Left hindlimb (tissue), 1 donor: ENCODE measurements at regions not wholly inside any gene's neighbourhood (a gene's known extent, or its start where the extent isn't known, plus 50 kb on each side); places are given as distances from the start of the nearest gene placed in this dataset.
"Not testable (repeated sequence)": the region's sequence is repeated elsewhere in the genome, so short reads cannot be mapped to it uniquely, and the experiment has no call there.

Experiments
- DNase-seq: peaks from one replicate; pipeline ENCODE4 v3.0.0-alpha.2; 2018

- no peak for DNase-seq
Observed at GRCh38 chr2:17355608-17356329, 162.5 kb downstream of the RAD51AP2 start.

- DNase-seq, result no peak
Observed at GRCh38 chr2:17353263-17353662, 165.0 kb downstream of the RAD51AP2 start.

- DNase-seq, result not testable (repeated sequence)
Observed at GRCh38 chr2:17342692-17343091, 175.5 kb downstream of the RAD51AP2 start.

GRCh38 chr2:17337507-17337906 is 180.7 kb downstream of the RAD51AP2 start:
- DNase-seq, result no peak

GRCh38 chr2:17336458-17336857 is 181.8 kb downstream of the RAD51AP2 start:
- no peak for DNase-seq

GRCh38 chr2:17334300-17334699 is 183.9 kb downstream of the RAD51AP2 start:
- no peak for DNase-seq

GRCh38 chr2:17331636-17332035 is 186.6 kb downstream of the RAD51AP2 start:
- DNase-seq, result no peak

GRCh38 chr2:17328161-17328560 is 190.1 kb downstream of the RAD51AP2 start:
- no peak for DNase-seq

- DNase-seq, result no peak
Observed at GRCh38 chr2:17327649-17328048, 190.6 kb downstream of the RAD51AP2 start.

- DNase-seq, result no peak
Observed at GRCh38 chr2:17326717-17327116, 191.5 kb downstream of the RAD51AP2 start.

GRCh38 chr2:17323697-17324096 is 194.5 kb downstream of the RAD51AP2 start:
- DNase-seq, result no peak

- no peak for DNase-seq
Observed at GRCh38 chr2:17322461-17322860, 195.8 kb downstream of the RAD51AP2 start.

- DNase-seq, result no peak
Observed at GRCh38 chr2:17319090-17319489, 199.2 kb downstream of the RAD51AP2 start.

- no peak for DNase-seq
Observed at GRCh38 chr2:17318013-17318412, 200.2 kb downstream of the RAD51AP2 start.

GRCh38 chr2:17317439-17317976 is 200.7 kb downstream of the RAD51AP2 start:
- DNase-seq, result no peak

GRCh38 chr2:17313261-17313660 is 205.0 kb downstream of the RAD51AP2 start:
- DNase-seq, result no peak

GRCh38 chr2:17311771-17312511 is 206.3 kb downstream of the RAD51AP2 start:
- no peak for DNase-seq

GRCh38 chr2:17311106-17311619 is 207.1 kb downstream of the RAD51AP2 start:
- DNase-seq, result no peak

- no peak for DNase-seq
Observed at GRCh38 chr2:17309741-17310339, 208.4 kb downstream of the RAD51AP2 start.

GRCh38 chr2:17309181-17309580 is 209.1 kb downstream of the RAD51AP2 start:
- DNase-seq, result no peak

- DNase-seq, result no peak
Observed at GRCh38 chr2:17306706-17307105, 211.5 kb downstream of the RAD51AP2 start.

- no peak for DNase-seq
Observed at GRCh38 chr2:17306219-17306618, 212.0 kb downstream of the RAD51AP2 start.

GRCh38 chr2:17303521-17303920 is 214.7 kb downstream of the RAD51AP2 start:
- no peak for DNase-seq
